Coronary artery (tissue), 2 donors: ENCODE measurements at regions not wholly inside any gene's neighbourhood (a gene's known extent, or its start where the extent isn't known, plus 50 kb on each side); places are given as distances from the start of the nearest gene placed in this dataset.

Experiments
- DNase-seq: peaks from one replicate; pipeline ENCODE4 v3.0.0-alpha.2; 2017; ENCODE audit warnings: low spot score
- H3K27ac ChIP-seq, 2 donors: fragments of 200-600 bp; sonication (generic); one replicate each; pipeline ENCODE4 v1.5.1; 2016 to 2019
- H3K4me3 ChIP-seq: fragments of 200-600 bp; sonication (generic); 2 replicates; pipeline ENCODE4 v1.5.1; 2016; ENCODE audit warnings: mild to moderate bottlenecking, moderate library complexity
- CTCF ChIP-seq: fragments of 200-600 bp; sonication (generic); IDR thresholded peaks from one replicate; pipeline ENCODE4 v1.5.1; 2019; ENCODE audit warnings: antibody characterized with exemption

- DNase-seq: no peak
- Histone ChIP-seq H3K4me3 (no peak overlapping the region), H3K27ac (no peak overlapping the region)
- no peak for TF ChIP-seq CTCF
Observed at GRCh38 chr22:22155146-22155545, 89.4 kb upstream of the VPREB1 start.

GRCh38 chr22:22154040-22154439, 90.5 kb upstream of the VPREB1 start:
- Histone ChIP-seq H3K27ac (no peak overlapping the region), H3K4me3 (no peak overlapping the region)
- TF ChIP-seq CTCF: no peak
- no peak for DNase-seq

GRCh38 chr22:22151308-22151707, 93.3 kb upstream of the VPREB1 start:
- no peak for TF ChIP-seq CTCF
- DNase-seq: no peak
- no peak overlapping the region for H3K4me3 ChIP-seq
- no peak overlapping the region for H3K27ac ChIP-seq

GRCh38 chr22:22150457-22150856, 94.1 kb upstream of the VPREB1 start:
- H3K4me3 ChIP-seq: no peak overlapping the region
- no peak for DNase-seq
- TF ChIP-seq CTCF: no peak
- no peak overlapping the region for H3K27ac ChIP-seq

- H3K27ac ChIP-seq: no peak overlapping the region
- H3K4me3 ChIP-seq: no peak overlapping the region
- DNase-seq: no peak
- no peak for TF ChIP-seq CTCF
Observed at GRCh38 chr22:22148905-22149304, 95.7 kb upstream of the VPREB1 start.

GRCh38 chr22:22144858-22145257, 99.7 kb upstream of the VPREB1 start:
- no peak for TF ChIP-seq CTCF
- Histone ChIP-seq H3K4me3 (no peak overlapping the region), H3K27ac (no peak overlapping the region)
- DNase-seq: no peak

- no peak overlapping the region for H3K4me3 ChIP-seq
- no peak for DNase-seq
- no peak overlapping the region for H3K27ac ChIP-seq
- TF ChIP-seq CTCF: no peak
Observed at GRCh38 chr22:22143448-22143847, 101.1 kb upstream of the VPREB1 start.
